Chondrocyte (in vitro differentiated cells): ENCODE measurements at regions not wholly inside any gene's neighbourhood (a gene's known extent, or its start where the extent isn't known, plus 50 kb on each side); places are given as distances from the start of the nearest gene placed in this dataset.

Experiments used
- DNase-seq: peaks from one replicate; pipeline ENCODE4 v3.0.0; 2021; ENCODE audit warnings: mixed read lengths, low spot score
- H3K27ac Mint-ChIP-seq: one replicate; pipeline ENCODE4 v1.8.0; 2021; ENCODE audit warnings: mild to moderate bottlenecking, moderate library complexity, mixed read lengths; ENCODE audit not compliant: unreplicated experiment
- H3K27me3 Mint-ChIP-seq: 2 replicates; pipeline ENCODE4 v1.8.0; 2021; ENCODE audit warnings: low read depth, mixed read lengths
- H3K36me3 Mint-ChIP-seq: 2 replicates; pipeline ENCODE4 v1.8.0; 2021; ENCODE audit warnings: low read depth, mixed read lengths
- H3K4me1 Mint-ChIP-seq: 2 replicates; pipeline ENCODE4 v1.8.0; 2021; ENCODE audit warnings: low read depth, mild to moderate bottlenecking, mixed read lengths
- H3K4me3 Mint-ChIP-seq: one replicate; pipeline ENCODE4 v1.8.0; 2021; ENCODE audit warnings: mild to moderate bottlenecking, moderate library complexity, mixed read lengths; ENCODE audit not compliant: unreplicated experiment
- H3K9me3 Mint-ChIP-seq: 2 replicates; pipeline ENCODE4 v1.8.0; 2021; ENCODE audit warnings: low read depth, mixed read lengths
- CTCF ChIP-seq: fragments of 200-600 bp; sonication (generic); IDR thresholded peaks from 2 replicates; pipeline ENCODE4 v1.5.0; 2021; ENCODE audit warnings: antibody characterized with exemption, mild to moderate bottlenecking, moderate library complexity

GRCh38 chr6:14335071-14335470, 217.5 kb downstream of the CD83 start:
- no peak for TF ChIP-seq CTCF
- Mint-ChIP-seq H3K36me3 (peaks cover 3% of the 10 kb centered on the region), H3K4me3 (no peak overlapping the region), H3K9me3 (peaks cover 7% of the 10 kb centered on the region), H3K4me1 (peaks cover 9% of the 10 kb centered on the region), H3K27ac (no peak overlapping the region), H3K27me3 (no peaks in the 10 kb centered on the region)
- DNase-seq, result no peak

GRCh38 chr6:14337152-14337551, 219.6 kb downstream of the CD83 start:
- Mint-ChIP-seq H3K27ac (no peak overlapping the region), H3K4me1 (peaks cover 9% of the 10 kb centered on the region), H3K27me3 (no peaks in the 10 kb centered on the region), H3K4me3 (no peak overlapping the region), H3K9me3 (peaks cover 7% of the 10 kb centered on the region), H3K36me3 (peaks cover 3% of the 10 kb centered on the region)
- no peak for DNase-seq
- TF ChIP-seq CTCF, result no peak

GRCh38 chr6:14339172-14339571, 221.6 kb downstream of the CD83 start:
- Mint-ChIP-seq H3K27ac (no peak overlapping the region), H3K4me1 (peaks cover 1% of the 10 kb centered on the region), H3K4me3 (no peak overlapping the region), H3K27me3 (no peaks in the 10 kb centered on the region), H3K36me3 (peaks cover 3% of the 10 kb centered on the region), H3K9me3 (peaks cover 7% of the 10 kb centered on the region)
- no peak for TF ChIP-seq CTCF
- DNase-seq, result no peak

GRCh38 chr6:14339711-14340584, 222.4 kb downstream of the CD83 start:
- no peaks in the 10 kb centered on the region for H3K4me1 Mint-ChIP-seq
- no peak for TF ChIP-seq CTCF
- H3K9me3 Mint-ChIP-seq, result peaks cover 7% of the 10 kb centered on the region
- H3K4me3 Mint-ChIP-seq, result no peak overlapping the region
- DNase-seq, result no peak
- no peak overlapping the region for H3K27ac Mint-ChIP-seq
- peaks cover 3% of the 10 kb centered on the region for H3K36me3 Mint-ChIP-seq
- H3K27me3 Mint-ChIP-seq, result no peaks in the 10 kb centered on the region

GRCh38 chr6:14344486-14344885, 226.9 kb downstream of the CD83 start:
- no peaks in the 10 kb centered on the region for H3K36me3 Mint-ChIP-seq
- H3K4me3 Mint-ChIP-seq, result no peak overlapping the region
- DNase-seq, result no peak
- H3K9me3 Mint-ChIP-seq, result no peaks in the 10 kb centered on the region
- H3K27me3 Mint-ChIP-seq, result peaks cover 3% of the 10 kb centered on the region
- no peak overlapping the region for H3K27ac Mint-ChIP-seq
- H3K4me1 Mint-ChIP-seq, result no peaks in the 10 kb centered on the region
- no peak for TF ChIP-seq CTCF
